HG02884 (cell line): ENCODE measurements at regions not wholly inside any gene's neighbourhood (a gene's known extent, or its start where the extent isn't known, plus 50 kb on each side); places are given as distances from the start of the nearest gene placed in this dataset.
"Not testable (repeated sequence)": the region's sequence is repeated elsewhere in the genome, so short reads cannot be mapped to it uniquely, and the experiment has no call there.

ENCODE experiments used
- ATAC-seq: cut with Tn5 transposase; IDR thresholded peaks from one replicate; pipeline ENCODE4 v1.9.1; 2021; ENCODE audit warnings: mild to moderate bottlenecking, moderate library complexity; ENCODE audit not compliant: unreplicated experiment

DNA sequence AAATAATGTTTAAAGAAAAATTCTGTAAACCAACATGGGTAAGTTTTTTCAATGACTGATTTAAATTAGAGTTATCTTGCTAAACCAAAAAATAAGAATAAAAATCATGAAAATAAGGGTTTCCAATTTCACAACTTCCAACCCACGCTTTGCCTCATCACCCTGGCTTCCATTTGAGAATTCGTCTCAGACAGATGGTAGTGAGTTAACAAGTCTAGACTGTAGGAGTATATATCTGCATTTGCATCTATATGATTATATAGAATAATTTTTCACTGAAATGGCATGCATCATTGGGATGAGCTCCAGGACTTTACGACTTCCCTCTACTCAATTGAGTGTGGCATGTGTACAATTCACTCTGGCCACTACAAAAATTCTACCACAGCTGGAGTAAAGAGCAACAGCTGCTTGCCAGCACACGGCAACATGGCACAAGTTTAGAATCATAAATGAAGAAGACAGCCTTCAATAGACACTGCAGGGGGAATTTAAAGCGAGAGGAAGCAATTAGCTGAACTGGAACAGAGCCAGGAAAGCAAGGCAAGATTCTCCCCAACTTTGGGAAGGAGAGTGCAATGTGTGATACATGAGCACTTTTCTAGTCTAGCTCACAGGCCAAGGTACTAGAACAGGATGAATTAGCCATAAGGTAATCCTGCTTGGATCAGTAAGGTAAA is 1673.5 kb upstream of the CELF4 start:
- ATAC-seq = no peak

DNA sequence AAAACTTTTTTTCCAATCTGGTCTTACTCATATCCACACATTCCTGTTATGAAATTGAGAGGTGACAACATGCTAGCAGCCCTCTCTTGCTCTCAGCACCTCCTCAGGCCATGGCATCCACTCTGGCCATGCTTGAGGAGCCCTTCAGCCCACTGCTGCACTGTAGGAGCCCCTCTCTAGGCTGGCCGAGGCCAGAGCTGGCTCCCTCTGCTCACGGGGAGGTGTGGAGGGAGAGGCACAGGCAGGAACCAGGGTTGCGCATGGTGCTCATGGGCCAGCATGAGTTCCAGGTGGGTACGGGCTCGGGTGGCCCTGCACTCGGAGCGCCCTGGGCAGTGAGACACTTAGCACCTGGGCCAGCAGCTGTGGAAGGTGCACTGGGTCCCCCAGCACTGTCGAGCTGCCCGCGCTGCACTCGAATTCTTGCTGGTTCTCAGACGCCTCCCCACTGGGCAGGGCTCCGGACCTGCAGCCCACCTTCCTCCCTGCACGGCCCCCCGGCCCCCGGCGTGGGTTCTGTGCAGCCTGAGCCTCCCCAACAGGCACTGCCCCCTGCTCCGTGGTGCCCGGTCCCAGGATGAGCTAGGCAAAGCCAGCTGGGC is 1669.6 kb upstream of the CELF4 start:
- ATAC-seq = no peak

DNA sequence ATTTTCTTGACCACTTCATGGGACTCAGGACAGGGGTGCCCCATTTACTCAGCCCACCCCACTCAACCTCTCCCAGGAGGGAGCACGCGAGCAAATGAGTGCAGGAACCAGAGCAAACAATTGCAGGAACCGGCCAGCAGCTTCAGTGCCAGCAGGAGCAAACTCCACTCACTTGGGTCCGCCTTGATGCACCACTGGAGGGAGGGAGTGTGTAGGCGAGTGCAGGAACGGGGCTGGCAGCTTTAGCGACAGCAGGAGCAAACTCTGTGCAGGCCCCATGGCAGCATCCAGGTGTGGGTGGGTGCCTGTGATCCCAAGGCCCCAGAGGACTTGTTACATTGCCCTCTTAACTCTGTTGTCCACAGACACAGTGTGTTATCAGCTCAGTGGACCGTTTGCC is 1667.3 kb upstream of the CELF4 start:
- no peak for ATAC-seq

DNA sequence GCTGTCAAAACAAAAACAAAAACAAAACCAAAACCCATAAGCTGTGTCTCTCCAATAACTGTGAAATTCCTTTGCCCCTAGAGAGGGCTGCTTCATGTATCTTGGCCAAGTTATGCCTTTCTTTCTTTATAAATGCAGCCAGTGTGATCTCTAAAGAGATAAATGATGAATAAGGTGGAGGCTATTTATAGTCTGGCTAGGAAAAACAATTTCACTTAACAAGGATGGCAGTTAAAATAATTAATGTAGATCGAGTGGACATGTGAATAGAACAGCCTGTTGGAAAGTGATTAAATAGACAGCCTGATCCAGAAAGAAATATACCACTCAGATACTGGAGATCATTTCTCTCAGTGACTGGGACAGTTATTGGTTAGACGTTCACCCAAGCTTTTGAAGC is 1666.9 kb upstream of the CELF4 start:
- ATAC-seq = no peak

DNA sequence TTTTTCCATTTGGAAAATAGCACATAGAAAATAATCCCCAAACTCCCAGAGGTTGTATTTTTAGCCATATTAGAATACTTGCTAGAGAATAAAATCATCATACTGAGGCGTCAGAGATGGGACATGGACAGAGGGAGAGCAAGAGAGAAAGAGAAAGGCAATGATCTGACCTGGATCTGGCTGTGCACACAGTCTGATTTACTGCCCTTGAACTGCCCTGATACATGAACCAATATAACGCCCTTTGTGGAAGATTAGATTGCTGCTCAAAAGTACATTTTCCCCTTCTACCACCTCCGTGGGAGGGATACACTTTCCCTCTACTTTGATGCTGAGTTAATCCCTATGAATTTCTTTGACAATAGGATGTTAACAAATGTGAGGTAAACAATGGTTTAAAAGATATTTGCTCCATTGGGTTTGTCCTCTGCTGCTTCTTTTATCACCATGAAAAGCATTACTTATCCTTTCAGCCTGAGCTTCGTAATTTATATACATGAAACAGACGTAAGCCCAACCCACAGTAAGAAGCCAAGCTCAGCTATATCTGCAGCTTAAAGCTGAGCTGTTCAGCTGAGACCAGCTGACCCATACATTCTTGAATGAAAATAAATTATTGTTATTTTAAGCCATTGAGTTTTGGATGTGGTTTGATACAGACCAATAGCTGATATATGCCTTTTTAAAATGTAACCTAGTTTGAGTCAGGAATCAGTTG is 1664.6 kb upstream of the CELF4 start:
- ATAC-seq = no peak

DNA sequence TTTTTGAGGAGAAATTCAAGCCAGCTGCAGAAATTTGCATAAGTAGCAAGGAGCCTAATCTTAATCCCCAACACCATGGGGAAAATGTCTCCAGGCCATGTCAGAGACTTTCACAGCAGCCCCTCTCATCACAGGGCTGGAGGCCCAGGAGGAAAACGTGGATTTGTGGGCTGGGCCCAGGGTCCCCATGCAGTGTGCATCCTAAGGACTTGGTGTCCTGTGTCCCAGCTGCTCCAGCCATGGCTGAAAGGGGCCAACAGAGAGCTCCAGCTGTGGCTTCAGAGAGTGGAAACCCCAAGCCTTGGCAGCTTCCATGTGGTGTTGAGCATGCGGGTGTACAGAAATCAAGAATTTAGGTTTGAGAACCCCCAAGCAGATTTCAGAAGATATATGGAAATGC is 1662.2 kb upstream of the CELF4 start:
- ATAC-seq = not testable (repeated sequence)

DNA sequence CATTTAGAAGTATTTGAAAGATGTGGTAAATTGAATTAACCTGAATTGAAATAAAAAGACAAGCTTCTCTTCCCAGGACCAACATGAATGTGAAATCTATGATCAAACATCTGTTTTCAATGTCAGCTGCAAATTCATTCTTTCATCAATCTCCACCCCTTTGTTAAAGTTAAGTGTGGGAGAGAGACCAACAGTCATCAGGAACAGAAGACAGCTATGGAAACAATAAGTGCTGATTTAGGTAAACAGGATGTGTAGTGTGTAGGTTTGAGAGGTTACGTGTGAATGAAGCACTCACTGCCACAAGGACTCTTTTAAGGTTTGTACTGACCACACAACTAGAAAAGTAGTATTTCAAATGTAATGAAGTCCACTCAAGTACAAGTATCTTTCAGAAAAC is 1659.8 kb upstream of the CELF4 start:
- ATAC-seq = no peak

DNA sequence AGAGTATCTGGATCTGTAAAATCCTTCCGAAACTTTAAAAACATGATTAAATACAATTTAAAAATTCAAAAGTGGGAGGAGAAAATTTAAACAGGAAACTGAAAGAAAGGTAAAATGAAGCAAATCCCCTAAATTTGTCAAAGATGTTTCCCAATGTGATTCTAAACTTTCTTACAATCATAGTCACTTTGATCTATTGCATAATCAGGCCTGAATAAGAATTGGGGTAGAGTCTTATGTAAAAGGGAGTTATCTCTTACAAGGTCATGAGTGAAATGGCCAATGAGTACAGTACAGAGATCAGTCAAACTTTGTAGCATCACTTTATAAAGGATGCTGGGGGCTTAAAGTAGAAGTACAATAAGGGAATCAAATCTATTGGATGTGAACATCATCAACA is 1657.7 kb upstream of the CELF4 start:
- no peak for ATAC-seq

DNA sequence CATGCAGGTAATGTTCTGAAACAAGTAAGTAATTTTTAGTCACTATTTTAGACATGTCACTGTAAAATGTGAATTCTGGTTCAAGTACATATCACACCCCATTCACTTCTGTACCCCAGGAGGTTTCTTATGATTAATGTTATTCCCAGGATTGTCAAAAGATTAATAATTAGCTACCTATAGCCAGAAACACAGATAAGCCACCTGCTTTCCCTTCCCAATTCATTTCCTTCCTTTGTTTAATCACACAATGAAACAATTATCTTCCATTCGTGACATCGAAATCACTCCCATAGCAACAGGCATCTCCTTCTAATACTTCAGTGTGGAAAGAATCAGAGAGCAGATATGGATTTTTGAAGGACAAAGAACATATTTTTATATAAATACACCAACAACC is 1650.3 kb upstream of the CELF4 start:
- ATAC-seq = no peak

DNA sequence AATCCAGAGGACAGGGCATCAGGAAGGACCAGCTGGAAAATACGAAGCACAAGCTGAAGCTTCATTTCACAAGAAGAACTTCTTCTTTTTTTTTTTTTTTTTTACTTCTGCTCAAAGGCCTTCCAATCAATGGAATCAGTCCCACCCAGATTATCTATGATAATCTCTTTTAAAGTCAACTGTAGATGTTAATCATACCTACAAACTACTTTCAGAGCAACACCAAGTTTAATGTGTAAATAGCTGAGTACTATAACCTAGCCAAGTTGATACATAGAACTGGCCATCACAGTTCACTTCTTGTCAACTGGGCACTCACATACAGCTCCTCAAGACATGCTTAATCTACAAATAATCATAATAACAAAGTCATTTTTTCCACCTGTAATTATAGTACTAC is 1645.9 kb upstream of the CELF4 start:
- no peak for ATAC-seq

DNA sequence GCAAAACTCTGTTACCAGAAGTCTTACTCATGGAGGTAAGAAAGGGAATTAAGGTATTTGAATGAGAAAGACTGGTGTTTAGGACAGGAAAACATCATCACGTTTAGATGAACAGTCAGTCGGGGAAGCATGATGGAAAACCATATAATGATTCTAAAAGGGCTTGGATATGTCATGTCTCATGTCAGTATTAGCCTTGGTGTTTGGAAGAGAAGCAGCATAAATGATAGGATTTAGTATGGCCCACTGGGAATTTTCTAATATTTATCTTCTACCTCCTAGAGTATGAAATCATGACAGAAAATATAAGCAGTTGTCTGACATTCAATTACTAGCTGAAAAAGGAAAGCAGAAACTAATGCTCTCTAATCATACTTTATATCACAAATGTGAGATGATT is 1643.6 kb upstream of the CELF4 start:
- ATAC-seq = no peak

DNA sequence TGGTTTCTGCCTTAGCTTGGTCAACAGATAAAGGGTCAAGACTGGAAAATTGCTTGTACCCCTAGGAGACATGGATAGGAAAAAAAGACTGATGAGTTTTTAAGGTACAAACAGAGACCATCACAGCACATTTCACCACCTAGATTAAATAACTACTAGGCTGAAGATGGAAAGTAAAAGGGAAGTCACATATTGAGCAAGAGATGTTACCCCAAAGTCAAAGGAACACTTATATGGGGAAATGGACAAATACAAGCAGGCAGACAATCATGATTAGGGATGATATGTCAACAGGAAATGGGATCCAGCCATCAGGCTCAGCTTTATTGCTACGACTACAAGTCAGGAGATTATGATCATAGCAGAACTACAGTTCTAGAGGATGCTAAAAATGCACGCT is 1643.1 kb upstream of the CELF4 start:
- ATAC-seq = no peak

DNA sequence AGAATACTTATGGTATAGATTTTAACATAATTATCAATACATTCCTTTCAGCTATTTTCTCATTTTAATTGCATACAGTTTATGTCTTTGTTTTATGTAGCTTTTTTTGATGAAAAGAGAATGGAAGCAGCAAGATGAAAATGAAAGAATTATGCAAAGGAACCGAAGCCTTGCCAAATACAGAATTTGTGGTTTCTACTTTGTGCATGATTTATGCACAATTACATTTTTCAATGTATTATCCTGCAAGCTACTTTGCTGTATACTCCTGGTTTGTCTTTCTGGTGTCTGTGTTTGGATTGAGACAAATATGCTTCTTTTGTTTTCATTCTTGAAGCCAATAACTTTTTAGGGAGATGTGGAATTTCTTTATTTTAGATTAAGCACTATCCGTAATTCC is 1642.6 kb upstream of the CELF4 start:
- ATAC-seq = no peak

DNA sequence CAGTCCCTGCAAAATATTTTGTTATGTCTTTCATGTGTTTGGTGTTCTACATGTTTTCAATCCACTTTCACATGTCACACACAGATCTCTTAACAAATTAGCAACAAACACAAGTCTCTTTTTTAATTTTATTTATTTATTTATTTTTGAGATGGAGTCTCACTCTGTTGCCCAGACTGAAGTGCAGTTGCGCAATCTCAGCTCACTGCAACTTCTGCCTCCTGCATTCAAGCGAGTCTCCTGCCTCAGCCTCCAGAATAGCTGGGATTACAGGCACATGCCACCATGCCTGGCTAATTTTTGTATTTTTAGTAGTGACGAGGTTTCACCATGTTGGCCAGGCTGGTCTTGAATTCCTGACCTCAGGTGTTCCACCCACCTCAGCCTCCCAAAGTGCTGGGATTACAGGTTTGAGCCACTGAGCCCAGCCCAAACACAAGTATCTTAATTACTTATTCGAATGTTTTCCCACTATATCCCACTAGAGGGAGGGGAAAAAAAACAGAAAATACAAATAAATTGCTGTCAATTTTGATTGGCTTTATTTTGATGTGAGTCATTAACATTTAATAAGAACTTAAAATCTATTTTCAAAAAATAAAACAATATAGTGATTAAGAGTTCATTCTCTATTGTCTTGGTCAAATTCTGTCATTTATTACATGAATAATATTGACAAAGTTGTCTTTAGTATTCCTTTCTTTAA is 1641.0 kb upstream of the CELF4 start:
- not testable (repeated sequence) for ATAC-seq

DNA sequence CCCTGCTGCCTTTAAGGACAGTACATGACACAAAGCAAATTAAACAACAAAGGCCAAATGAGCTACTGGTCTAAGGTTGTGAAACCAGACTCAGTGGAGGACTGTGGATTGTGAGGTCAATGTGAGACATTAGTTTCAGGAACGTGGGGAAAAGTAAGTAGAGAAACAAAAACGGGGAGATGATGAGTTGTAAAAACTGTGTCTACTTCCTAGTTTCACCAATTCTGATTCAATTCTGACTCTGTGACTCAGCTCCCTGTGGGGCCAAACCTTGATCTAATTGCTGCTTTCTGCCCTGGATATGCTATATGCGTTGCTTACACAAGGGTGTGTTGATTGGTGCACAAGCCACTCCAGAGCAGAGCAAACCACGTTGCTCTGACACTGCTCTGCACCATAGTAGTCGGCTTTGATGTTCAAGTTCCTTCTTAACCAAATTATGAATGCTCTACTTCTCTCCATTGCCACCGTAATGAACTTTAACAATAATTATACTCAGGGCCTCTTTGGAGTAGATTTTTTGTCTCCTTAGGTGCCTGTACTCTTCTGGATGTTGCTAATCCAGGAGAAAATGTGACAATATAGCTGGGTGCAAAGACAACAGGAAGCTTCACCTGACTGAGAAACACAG is 1640.1 kb upstream of the CELF4 start:
- no peak for ATAC-seq

DNA sequence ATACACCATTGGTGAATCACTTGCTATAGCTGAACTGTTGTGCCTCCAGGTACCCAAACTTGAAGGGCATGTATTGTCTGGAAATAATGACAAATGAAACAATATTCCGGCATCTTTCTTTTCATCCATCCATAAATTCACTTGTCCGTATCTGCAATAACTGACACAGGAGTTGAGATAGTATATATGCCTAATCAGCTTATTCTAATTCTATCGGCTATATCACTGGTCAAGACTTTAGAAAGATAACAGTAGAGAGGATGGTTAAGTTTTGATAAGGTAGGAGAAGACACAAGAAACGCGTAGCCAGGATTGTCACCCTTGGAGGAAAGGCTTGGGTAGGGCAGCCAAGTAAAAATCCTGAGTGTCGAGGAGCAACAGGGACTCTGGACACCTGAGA is 1634.6 kb upstream of the CELF4 start:
- ATAC-seq = no peak

DNA sequence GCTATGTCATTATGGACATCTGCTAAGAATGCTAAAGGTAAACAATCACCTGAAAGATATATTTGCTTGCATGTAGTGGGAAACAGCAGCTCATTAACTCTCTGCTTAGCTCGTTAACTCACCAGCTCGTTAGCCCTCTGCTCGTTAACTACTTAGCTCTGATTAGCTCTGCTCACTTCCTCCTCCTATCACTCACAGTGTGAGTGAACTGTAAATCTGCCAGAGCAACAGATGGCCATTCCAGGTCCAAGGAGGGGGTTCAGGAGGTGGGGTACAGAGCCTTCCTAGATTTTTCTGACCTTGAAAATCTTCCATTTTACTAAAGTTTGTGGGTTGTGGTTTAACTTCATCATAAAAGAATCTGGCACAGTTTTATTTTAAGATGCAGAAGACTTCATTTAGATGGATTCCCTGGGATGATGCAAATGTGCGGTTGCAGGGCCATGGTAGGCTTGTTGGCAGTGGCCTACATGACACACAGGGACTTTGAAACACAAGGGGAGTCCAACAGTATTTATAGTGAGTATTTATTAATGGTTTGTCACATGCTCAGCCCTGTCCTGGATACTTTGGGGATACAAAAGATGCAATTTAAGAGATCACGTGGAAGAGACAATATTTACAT is 1633.7 kb upstream of the CELF4 start:
- ATAC-seq = no peak

DNA sequence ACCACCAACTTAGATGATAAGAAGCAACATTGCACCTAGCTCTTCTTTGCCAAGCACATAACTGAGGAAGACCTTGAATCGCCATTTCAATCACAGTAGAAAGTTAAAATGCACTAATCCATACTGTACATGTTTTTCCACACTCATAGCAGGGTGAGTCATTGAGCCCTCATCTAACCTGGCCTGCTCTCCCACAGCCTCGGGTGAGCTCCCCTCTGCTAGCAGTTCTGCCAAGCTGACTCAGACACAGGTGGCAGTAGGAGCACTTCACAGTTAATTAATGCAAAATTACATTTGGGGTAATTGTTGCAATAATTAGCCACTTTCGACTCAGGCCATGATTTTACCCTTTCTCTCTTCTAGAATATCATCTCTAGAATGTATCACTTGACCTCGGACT is 1632.8 kb upstream of the CELF4 start:
- no peak for ATAC-seq

DNA sequence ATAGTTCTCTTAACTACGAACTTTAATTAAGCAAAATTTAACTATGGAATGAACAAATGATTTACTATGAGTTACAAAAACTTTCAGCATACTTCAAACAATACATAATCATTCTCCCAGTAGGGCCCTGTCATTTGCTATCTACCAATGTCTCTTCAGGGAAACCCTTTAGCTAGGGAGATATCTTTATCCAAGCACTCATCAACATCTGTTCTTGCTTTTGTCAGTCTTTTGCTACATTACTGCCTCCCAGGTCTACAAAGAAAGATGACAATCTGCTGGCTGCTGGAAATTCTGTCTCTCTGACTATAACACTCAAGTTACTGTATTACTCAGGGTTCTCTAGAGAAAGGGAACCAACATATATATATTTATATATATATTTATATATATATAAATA is 1626.3 kb upstream of the CELF4 start:
- ATAC-seq = no peak

DNA sequence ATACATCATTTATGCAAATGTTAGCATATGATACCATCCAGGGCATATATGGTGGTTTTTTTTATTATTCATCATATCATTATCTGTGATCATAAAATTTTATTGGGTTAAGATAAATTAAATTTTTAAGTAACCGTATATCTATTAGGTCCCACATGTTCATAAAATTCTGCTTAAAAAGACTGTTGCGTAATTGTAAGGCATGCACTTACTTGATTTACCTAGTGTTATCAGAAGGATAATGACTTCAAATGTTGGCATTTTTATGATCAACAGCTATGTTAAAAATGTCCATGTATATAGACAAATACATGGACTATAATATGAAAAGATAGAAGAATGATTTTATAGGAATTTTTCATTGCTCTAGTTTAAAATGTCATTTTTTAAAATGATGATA is 1625.5 kb upstream of the CELF4 start:
- no peak for ATAC-seq

DNA sequence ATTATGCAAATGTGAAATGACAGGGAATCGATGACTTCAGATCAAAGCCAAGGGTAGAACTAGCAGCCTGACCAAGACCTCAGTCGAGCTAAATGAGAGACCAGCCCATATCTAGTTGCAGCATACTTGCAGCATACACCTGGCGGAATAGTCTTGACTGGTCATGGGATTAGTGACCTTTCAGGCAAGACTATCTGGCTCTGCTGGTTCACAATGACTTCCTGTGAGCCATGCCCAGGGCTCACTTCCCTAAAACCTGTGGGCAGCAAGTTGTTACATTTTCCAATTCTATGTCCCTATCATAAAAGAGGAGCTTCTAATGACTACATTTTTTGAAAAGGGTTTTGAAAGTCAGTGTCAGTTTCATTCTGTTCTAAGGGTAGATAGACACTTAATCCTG is 1624.9 kb upstream of the CELF4 start:
- ATAC-seq = no peak
